DOHH2 (cell line): ENCODE measurements at regions not wholly inside any gene's neighbourhood (a gene's known extent, or its start where the extent isn't known, plus 50 kb on each side); places are given as distances from the start of the nearest gene placed in this dataset.
"Not testable (repeated sequence)": the region's sequence is repeated elsewhere in the genome, so short reads cannot be mapped to it uniquely, and the experiment has no call there.

Experiments used
- H3F3A ChIP-seq: fragments of 200-600 bp; sonication (generic), shearing (Covaris generic); 2 replicates; pipeline ENCODE4 v1.6.0; 2016; ENCODE audit warnings: antibody characterized with exemption, mild to moderate bottlenecking; ENCODE audit not compliant: control insufficient read depth, insufficient read depth
- H3K27ac ChIP-seq: fragments of 200-600 bp; sonication (generic); 2 replicates; pipeline ENCODE4 v1.5.1; 2014; ENCODE audit warnings: low read depth, mild to moderate bottlenecking, low read length, moderate library complexity
- H3K27me3 ChIP-seq: fragments of 200-600 bp; sonication (generic); 2 replicates; pipeline ENCODE4 v1.6.1; 2014; ENCODE audit warnings: mild to moderate bottlenecking, low read length, mixed read lengths; ENCODE audit not compliant: control insufficient read depth
- H3K36me3 ChIP-seq: fragments of 200-600 bp; sonication (generic); 2 replicates; pipeline ENCODE4 v1.6.1; 2014; ENCODE audit warnings: mild to moderate bottlenecking, low read length, moderate library complexity, mixed read lengths; ENCODE audit not compliant: control insufficient read depth
- H3K4me1 ChIP-seq: fragments of 200-600 bp; sonication (generic); 2 replicates; pipeline ENCODE4 v1.6.1; 2014; ENCODE audit warnings: mild to moderate bottlenecking, low read length, mixed read lengths; ENCODE audit not compliant: control insufficient read depth
- H3K4me2 ChIP-seq: fragments of 200-600 bp; sonication (generic); 2 replicates; pipeline ENCODE4 v1.6.0; 2014; ENCODE audit warnings: mild to moderate bottlenecking, low read length, moderate library complexity
- H3K4me3 ChIP-seq: fragments of 200-600 bp; sonication (generic); 2 replicates; pipeline ENCODE4 v1.5.1; 2014; ENCODE audit warnings: mild to moderate bottlenecking, low read length, mixed read lengths
- H3K79me2 ChIP-seq: fragments of 200-600 bp; sonication (generic); 2 replicates; pipeline ENCODE4 v1.6.1; 2014; ENCODE audit warnings: mild to moderate bottlenecking, low read length, mixed read lengths; ENCODE audit not compliant: control insufficient read depth
- H3K9me2 ChIP-seq: fragments of 200-600 bp; sonication (generic); replicated peaks from 2 replicates; pipeline ENCODE4 v1.6.1; 2014; ENCODE audit warnings: mild to moderate bottlenecking, low read length, mixed read lengths; ENCODE audit not compliant: control insufficient read depth
- H3K9me3 ChIP-seq: fragments of 200-600 bp; sonication (generic); 2 replicates; pipeline ENCODE4 v1.6.1; 2014; ENCODE audit warnings: antibody characterized with exemption, low read length, mixed read lengths; ENCODE audit not compliant: control insufficient read depth, insufficient read depth
- H4K20me1 ChIP-seq: fragments of 200-600 bp; sonication (generic); 2 replicates; pipeline ENCODE4 v1.6.0; 2014; ENCODE audit warnings: low read depth, mild to moderate bottlenecking, antibody characterized with exemption, low read length, moderate library complexity; ENCODE audit not compliant: control insufficient read depth, insufficient read depth

DNA sequence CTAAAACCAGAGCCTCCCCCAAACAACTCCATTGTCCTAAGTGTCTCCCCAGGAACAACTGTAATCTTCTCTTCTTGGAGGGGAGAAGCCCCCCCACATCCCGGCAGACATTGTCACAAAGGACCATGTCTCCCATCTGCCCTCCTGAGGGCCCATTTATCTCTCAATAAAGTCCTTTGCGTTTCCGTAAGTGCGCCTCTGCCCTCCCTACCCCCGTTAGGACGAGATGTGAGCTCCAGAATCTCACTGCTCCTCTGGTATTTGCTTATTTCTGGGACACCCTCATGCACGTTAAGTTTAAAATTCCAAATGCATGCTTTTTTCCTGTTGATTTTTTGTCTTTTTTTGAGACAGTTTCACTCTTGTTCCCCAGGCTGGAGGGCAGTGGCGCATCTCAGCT is 52.3 kb upstream of the SFSWAP start:
- not testable (repeated sequence) for H4K20me1 ChIP-seq, H3K79me2 ChIP-seq, H3K27me3 ChIP-seq, H3K4me3 ChIP-seq, H3K9me3 ChIP-seq, H3K9me2 ChIP-seq, H3F3A ChIP-seq, H3K27ac ChIP-seq, H3K4me1 ChIP-seq, H3K36me3 ChIP-seq, H3K4me2 ChIP-seq

DNA sequence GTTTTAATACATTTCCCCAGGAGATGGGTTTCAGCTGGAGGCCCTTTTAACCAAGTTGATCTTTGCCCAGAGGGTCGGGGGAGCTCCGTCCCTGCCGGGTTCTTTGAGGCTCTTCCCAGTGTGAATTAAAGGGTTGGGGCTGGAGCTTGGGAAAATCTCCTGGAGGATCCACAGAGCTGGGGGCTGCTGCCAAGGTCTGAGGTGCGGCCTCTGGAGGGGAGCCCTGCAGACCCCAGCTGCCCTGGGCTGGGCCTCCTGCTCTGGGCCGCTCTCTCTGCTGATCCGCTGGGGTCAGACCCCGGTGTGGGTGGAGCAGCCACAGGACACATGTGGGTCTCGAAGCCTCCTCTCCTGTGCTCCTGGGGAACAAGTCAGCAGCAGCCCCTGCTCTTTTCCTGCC is 51.4 kb upstream of the SFSWAP start:
- not testable (repeated sequence) for H3K27ac ChIP-seq, H3K4me1 ChIP-seq, H3K9me2 ChIP-seq, H3K36me3 ChIP-seq, H3F3A ChIP-seq, H3K4me2 ChIP-seq, H3K9me3 ChIP-seq, H3K4me3 ChIP-seq, H4K20me1 ChIP-seq, H3K79me2 ChIP-seq, H3K27me3 ChIP-seq

DNA sequence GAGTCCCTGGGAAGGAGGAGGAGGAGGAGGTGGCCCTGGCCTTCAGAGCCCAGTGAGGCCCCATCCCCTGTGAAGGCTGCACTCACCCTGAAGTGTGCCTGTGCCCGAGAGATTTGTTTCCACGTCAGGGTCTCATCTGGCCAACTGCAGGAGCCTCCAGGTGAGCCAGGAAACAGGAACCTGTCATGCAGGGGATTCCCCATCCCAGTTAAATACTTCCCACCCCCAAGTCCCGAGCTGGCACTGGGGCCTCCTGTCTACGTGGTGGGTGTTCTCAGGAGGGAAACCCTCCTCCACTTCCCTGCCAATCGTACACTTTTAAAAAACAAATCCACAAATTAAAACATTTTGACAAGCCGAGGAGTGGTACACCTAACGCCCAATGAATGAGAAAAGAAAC is 50.9 kb upstream of the SFSWAP start:
- not testable (repeated sequence) for H3K4me1 ChIP-seq, H3K9me3 ChIP-seq, H3K79me2 ChIP-seq, H3K27ac ChIP-seq, H3K4me2 ChIP-seq, H3K4me3 ChIP-seq, H3F3A ChIP-seq, H3K9me2 ChIP-seq, H4K20me1 ChIP-seq, H3K27me3 ChIP-seq, H3K36me3 ChIP-seq

DNA sequence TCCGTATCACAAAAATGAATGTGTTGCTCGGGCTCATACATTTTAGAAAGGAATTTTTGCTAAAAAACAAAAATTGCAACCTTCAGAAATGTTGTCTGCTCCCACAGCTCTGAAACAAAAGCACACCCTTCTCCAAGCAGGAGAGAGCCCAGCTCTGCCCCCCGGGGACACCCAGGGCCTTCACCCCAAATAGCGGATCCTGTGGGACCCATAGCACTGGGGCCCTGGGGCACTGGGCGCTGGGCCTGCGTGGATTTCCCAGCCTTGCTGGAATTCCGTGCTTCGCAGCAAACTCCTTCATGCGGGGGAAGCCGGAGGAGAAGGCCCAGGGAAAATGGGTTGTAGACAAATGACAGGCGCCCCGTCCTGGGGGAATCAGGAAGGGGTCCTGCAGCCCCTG is 50.5 kb upstream of the SFSWAP start:
- H4K20me1 ChIP-seq, H3F3A ChIP-seq, H3K4me2 ChIP-seq, H3K9me3 ChIP-seq, H3K79me2 ChIP-seq, H3K36me3 ChIP-seq, H3K27me3 ChIP-seq, H3K4me3 ChIP-seq, H3K4me1 ChIP-seq, H3K9me2 ChIP-seq, H3K27ac ChIP-seq: not testable (repeated sequence)
